ENCODE measurements at regions not wholly inside any gene's neighbourhood (a gene's known extent, or its start where the extent isn't known, plus 50 kb on each side); places are given as distances from the start of the nearest gene placed in this dataset.

- TF ChIP-seq, protein P1, sequence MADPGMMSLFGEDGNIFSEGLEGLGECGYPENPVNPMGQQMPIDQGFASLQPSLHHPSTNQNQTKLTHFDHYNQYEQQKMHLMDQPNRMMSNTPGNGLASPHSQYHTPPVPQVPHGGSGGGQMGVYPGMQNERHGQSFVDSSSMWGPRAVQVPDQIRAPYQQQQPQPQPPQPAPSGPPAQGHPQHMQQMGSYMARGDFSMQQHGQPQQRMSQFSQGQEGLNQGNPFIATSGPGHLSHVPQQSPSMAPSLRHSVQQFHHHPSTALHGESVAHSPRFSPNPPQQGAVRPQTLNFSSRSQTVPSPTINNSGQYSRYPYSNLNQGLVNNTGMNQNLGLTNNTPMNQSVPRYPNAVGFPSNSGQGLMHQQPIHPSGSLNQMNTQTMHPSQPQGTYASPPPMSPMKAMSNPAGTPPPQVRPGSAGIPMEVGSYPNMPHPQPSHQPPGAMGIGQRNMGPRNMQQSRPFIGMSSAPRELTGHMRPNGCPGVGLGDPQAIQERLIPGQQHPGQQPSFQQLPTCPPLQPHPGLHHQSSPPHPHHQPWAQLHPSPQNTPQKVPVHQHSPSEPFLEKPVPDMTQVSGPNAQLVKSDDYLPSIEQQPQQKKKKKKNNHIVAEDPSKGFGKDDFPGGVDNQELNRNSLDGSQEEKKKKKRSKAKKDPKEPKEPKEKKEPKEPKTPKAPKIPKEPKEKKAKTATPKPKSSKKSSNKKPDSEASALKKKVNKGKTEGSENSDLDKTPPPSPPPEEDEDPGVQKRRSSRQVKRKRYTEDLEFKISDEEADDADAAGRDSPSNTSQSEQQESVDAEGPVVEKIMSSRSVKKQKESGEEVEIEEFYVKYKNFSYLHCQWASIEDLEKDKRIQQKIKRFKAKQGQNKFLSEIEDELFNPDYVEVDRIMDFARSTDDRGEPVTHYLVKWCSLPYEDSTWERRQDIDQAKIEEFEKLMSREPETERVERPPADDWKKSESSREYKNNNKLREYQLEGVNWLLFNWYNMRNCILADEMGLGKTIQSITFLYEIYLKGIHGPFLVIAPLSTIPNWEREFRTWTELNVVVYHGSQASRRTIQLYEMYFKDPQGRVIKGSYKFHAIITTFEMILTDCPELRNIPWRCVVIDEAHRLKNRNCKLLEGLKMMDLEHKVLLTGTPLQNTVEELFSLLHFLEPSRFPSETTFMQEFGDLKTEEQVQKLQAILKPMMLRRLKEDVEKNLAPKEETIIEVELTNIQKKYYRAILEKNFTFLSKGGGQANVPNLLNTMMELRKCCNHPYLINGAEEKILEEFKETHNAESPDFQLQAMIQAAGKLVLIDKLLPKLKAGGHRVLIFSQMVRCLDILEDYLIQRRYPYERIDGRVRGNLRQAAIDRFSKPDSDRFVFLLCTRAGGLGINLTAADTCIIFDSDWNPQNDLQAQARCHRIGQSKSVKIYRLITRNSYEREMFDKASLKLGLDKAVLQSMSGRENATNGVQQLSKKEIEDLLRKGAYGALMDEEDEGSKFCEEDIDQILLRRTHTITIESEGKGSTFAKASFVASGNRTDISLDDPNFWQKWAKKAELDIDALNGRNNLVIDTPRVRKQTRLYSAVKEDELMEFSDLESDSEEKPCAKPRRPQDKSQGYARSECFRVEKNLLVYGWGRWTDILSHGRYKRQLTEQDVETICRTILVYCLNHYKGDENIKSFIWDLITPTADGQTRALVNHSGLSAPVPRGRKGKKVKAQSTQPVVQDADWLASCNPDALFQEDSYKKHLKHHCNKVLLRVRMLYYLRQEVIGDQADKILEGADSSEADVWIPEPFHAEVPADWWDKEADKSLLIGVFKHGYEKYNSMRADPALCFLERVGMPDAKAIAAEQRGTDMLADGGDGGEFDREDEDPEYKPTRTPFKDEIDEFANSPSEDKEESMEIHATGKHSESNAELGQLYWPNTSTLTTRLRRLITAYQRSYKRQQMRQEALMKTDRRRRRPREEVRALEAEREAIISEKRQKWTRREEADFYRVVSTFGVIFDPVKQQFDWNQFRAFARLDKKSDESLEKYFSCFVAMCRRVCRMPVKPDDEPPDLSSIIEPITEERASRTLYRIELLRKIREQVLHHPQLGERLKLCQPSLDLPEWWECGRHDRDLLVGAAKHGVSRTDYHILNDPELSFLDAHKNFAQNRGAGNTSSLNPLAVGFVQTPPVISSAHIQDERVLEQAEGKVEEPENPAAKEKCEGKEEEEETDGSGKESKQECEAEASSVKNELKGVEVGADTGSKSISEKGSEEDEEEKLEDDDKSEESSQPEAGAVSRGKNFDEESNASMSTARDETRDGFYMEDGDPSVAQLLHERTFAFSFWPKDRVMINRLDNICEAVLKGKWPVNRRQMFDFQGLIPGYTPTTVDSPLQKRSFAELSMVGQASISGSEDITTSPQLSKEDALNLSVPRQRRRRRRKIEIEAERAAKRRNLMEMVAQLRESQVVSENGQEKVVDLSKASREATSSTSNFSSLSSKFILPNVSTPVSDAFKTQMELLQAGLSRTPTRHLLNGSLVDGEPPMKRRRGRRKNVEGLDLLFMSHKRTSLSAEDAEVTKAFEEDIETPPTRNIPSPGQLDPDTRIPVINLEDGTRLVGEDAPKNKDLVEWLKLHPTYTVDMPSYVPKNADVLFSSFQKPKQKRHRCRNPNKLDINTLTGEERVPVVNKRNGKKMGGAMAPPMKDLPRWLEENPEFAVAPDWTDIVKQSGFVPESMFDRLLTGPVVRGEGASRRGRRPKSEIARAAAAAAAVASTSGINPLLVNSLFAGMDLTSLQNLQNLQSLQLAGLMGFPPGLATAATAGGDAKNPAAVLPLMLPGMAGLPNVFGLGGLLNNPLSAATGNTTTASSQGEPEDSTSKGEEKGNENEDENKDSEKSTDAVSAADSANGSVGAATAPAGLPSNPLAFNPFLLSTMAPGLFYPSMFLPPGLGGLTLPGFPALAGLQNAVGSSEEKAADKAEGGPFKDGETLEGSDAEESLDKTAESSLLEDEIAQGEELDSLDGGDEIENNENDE (IDR thresholded peaks at IDR 0.05; ENCODE audit: insufficient replicate concordance, low read length) = no peak
- TF ChIP-seq EP300 (IDR thresholded peaks at IDR 0.05; ENCODE audit: borderline replicate concordance in 1 of 2, low read depth in 2 of 2, low read length in 2 of 2) (no peak), CHD2 (IDR thresholded peaks at IDR 0.05; ENCODE audit: low read length) (no peak), KDM5A (IDR thresholded peaks at IDR 0.05; ENCODE audit: low read length) (no peak), CTBP2 (IDR thresholded peaks at IDR 0.05; ENCODE audit: borderline replicate concordance, insufficient read depth, insufficient read length, low read length) (no peak), ASH2L (IDR thresholded peaks at IDR 0.05; ENCODE audit: low read length) (no peak), JUND (IDR thresholded peaks at IDR 0.05; ENCODE audit: low read length) (no peak), CREB1 (IDR thresholded peaks at IDR 0.05) (no peak), RNF2 (IDR thresholded peaks at IDR 0.05; ENCODE audit: borderline replicate concordance, low read depth, low read length, missing control alignments, poor library complexity, severe bottlenecking) (no peak)
Observed at GRCh38 chr15:87631775-87632174, 624.8 kb downstream of the NTRK3 start (continued).
